Activated T-cell treated with anti-CD3 and anti-CD28 coated beads for 1 hour (primary cell): ENCODE measurements at regions not wholly inside any gene's neighbourhood (a gene's known extent, or its start where the extent isn't known, plus 50 kb on each side); places are given as distances from the start of the nearest gene placed in this dataset.
"Not testable (repeated sequence)": the region's sequence is repeated elsewhere in the genome, so short reads cannot be mapped to it uniquely, and the experiment has no call there.

Source experiments
- DNase-seq: peaks from one replicate; pipeline ENCODE4 v3.0.0-alpha.2; 2020; ENCODE audit warnings: low read depth

DNA sequence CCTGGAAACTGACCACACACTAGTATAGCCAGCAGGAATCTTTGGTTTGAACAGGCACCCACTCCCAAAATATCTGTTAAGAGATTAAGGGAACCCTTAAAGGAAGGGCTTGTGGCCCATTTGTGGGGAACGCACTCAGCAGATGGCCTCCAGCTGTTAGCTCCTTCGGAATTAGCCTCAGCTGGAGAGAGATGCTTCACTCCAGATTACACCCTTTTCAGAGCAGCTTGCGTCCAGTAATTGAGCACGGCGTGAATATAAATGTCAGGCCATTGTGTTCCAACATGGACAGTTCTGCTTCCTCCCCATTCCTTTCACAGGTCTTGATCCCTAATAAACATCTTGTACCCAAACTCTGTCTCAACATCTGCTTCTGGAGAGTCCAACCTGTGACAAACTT is 397.8 kb downstream of the SEC23A start:
- no peak for DNase-seq

DNA sequence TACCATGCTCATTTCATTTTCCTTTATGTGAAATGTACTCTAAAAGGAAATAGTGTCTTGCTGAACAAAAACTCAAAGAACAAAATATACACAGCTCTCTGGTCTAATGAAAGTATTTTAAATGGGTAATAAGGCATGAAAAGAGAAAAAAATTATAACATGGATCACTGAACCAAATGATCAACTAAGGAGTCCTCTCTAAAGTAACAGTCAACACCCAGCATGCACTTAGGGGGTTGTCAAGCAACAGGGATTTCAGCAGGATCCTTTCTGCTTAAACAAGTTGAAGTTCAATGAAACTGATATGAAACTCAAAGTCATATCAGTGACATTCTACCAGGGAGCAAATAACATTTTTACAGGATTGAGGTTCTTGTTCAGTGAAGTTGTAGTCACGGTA is 398.8 kb downstream of the SEC23A start:
- no peak for DNase-seq

DNA sequence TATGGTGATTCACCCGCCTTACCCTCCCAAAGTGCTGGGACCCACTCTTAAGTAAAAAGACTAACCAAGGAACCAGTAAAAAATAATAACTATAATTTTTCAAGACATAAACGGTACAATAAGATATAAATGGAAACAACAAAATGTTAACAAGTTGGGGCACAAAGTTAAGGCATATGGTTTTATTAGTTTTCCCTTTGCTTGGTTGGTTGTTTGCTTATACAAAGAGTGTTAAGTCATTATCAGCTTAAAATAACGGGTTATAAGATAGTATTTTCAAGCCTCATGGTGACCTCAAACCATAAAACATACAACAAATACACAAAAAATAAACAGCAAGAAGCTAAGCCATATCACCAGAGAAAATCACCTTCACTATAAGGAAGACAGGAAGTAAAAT is 406.1 kb downstream of the SEC23A start:
- DNase-seq = no peak

DNA sequence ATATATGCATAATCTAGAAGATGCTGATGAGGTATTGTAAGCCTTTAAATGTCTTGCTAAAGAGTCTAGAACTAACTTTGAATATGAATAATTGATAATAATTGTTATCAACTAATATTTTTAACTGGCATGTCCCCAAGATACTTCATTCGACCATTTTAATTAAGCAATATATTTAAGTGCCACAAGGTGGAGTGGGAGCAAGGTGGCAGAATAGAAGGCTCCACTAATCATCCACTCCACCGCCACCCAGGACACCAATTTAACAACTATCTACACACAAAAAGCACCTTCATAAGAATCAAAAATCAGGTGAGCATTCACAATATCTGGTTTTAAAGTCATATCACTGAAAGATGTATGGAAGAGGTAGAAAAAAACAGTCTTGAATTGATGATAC is 409.6 kb downstream of the SEC23A start:
- no peak for DNase-seq

DNA sequence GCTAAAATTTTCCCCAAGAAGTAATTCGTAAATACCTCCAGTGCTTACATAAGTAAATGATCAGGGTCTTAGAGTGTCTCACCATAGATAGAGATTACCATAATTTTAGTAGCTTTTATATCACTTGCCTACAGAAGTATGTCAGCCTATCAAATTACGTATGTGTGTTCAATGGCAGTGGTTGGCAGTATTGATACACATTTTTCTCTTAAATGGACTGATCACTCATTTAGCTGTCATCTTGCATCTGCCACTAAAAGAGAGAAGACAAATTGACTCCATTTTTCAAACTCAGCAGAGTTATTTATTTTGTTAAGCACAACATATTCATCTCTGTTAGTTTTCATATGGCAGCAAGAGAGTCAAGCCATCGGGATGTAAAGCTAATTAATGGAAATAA is 413.1 kb upstream of the CLEC14A start:
- DNase-seq = no peak

DNA sequence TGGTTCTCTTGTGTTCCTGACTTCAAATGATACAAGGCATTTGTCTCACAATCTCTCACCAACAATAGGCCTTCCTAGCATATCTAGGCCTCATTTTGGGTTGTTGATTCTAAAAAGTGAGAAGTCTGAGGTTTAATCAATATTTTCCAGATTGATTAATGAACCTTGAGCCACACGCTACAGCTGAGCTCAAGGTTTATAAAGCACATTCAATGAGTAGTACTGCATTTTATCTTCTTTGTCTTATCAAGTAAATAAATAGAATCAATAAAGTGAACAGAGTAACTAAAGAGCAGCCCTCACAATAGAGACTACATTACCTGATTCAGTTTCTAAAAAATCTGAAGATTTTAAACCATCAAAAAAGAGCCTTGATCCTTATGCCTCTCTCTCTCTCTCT is 407.5 kb upstream of the CLEC14A start:
- no peak for DNase-seq

DNA sequence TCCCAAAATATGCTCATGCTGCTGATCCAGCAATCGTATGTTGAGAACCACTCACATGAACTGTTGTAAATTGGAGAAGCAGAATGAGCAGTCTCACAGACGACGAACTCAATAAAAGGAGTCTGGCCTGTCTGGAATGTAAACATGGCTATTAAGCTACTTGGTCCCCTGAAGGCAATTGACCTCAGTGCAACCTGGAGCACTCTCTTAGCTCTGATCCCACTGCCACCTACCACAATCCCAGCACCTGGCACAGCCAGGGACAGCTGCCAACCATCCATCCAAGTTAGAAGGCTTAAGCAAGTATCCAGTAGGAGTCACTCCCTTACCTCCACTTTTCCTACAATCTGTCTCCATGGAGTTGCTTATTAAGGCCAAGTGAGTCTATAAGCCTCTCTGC is 406.9 kb upstream of the CLEC14A start:
- DNase-seq = no peak

DNA sequence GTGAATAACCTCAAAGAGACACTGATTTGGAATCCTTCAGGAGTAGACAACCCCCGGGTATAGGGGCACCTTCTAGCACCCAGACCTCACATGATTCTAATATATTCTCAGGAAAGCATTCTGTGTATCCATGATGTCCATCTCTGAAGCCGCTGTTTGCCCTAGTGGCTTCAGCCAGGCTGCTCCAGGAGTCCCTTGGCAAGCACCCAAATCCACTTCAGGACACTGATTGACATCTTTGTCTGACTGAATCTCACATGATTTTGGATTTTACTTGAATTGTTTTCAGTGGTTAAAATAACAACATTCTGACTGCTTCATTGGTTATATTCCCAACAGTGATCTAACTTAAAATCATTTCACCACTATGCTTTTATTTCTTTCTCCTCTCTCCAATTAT is 390.5 kb upstream of the CLEC14A start:
- no peak for DNase-seq

DNA sequence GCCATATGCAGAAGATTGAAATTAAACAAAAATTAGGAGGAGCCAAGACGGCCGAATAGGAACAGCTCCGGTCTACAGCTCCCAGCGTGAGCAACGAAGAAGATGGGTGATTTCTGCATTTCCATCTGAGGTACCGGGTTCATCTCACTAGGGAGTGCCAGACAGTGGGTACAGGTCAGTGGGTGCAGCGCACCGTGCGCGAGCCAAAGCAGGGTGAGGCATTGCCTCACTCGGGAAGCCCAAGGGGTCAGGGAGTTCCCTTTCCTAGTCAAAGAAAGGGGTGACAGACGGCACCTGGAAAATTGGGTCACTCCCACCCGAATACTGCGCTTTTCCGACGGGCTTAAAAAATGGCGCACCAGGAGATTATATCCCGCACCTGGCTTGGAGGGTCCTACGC is 379.0 kb upstream of the CLEC14A start:
- DNase-seq = not testable (repeated sequence)

DNA sequence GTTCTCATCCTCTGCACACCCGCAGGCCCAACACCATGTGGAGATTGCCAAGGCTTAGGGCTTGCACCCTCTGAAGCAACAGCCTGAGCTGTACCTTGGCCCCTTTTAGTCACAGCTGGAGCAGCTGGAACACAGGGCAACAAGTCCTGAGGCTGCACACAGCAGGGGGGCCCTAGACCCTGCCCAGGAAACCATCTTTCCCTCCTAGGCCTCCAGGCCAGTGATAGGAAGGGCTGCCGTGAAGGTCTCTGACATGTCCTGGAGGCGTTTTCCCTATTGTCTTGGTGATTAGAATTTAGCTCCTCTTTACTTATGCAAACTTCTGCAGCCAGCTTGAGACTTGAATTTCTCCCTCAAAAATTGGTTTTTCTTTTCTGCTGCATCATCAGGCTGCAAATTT is 373.5 kb upstream of the CLEC14A start:
- DNase-seq = no peak

DNA sequence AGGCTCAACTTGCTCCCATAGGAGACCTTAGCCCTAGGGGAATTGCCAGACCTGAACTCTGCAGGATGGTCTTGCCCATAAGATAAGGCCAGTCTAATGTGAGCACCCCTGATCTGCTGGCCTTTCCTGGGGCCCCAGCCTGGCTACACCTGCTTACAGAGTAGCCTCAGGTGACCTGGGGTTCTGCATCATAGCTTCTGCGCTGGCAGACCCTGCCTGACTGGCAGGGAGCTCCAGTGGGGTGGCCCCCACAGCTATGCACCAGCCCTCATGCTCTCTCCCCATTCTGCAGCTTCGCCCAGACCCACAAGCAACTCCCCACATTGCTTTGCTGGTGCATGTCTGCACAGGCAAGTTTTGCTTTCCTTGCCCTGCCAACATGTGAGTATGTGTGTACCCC is 371.3 kb upstream of the CLEC14A start:
- DNase-seq = no peak

DNA sequence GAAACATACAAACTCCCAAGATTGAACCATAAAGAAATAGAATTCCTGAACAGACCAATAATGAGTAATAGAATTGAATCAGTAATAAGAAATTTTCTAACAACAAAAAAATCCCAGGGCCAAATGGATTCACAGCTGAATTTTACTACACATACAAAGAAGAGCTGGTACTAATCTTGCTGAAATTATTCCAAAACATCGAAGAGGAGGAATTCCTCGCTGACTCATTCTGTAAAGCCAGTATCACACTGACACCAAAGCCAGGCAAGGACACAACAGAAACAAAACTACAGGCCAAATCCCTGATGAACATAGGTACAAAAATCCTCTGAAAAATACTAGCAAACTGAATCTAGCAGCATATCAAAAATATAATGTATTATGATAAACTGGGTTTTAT is 367.8 kb upstream of the CLEC14A start:
- no peak for DNase-seq

DNA sequence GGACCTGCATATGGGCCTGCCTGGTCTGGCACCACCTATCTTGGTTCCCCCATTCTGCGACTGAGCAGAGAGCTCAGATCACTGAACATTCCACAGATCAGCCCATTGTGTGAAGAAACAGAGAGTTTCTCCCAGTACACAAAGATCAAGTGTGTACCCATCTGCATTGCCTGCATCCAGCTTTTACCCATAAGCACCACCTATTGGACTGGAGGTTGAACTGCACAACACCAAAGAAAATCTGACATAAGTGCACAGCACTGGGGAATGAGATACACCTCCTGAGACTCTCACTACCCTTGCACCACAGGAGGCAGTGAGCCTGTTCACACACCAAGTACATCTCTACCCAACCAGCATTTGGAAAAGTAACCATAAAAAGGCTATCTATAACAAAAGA is 362.6 kb upstream of the CLEC14A start:
- no peak for DNase-seq

DNA sequence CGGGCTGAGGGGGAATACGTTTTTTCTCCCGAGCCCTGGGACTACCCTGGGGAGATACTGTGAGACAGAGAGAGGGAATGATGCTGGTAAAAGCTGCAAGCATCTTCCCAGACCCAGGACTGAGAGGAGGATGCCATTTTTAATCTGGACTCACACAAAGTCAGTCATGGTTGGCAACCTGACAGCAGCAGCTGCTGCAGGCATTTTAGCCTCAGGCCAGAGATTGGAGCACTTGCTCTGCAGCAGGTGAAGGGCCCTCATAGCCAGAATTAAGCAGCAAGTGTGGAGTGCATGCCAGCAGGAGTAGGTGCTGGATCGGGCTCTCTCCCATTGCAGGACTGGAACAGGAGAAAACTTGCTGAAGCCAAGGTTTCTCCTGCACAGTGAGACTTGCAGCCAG is 361.1 kb upstream of the CLEC14A start:
- DNase-seq = no peak

DNA sequence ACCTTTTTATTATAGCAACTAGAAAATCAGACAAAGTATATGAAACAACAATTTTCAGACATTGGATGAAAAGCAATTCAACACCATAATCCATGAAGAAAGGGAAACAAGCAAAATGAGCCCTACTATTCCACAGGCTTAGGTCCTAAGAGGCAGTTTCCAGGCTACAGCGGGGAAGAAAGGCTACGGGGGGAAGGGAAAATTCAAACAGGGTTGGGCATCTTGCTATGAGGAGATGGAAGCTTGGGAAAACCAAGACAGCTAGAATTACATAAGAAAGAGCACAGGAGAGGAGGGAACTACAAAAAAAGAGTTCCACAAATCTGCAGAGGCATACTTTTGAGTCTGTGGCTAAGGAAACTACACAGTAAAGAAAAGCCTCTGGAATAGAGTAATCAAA is 356.0 kb upstream of the CLEC14A start:
- no peak for DNase-seq

DNA sequence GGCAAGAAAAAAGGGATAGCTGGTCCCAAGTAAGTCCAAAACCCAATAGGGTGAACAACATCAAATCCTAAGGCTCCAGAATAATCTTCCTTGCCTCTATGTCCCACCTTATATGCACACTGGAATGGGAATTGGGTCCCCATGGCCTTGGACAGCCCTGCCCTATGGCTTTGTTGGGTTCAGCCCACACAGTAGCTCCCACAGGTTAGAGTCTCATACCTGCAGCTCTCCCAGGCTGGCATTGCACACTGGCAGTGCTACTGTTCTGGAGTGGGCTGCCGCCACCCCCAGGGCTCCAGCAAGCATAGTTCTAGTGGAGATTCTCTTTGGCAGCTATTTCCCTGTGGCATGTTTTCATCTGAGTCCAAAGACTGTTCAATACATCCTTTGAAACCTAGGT is 352.4 kb upstream of the CLEC14A start:
- no peak for DNase-seq

DNA sequence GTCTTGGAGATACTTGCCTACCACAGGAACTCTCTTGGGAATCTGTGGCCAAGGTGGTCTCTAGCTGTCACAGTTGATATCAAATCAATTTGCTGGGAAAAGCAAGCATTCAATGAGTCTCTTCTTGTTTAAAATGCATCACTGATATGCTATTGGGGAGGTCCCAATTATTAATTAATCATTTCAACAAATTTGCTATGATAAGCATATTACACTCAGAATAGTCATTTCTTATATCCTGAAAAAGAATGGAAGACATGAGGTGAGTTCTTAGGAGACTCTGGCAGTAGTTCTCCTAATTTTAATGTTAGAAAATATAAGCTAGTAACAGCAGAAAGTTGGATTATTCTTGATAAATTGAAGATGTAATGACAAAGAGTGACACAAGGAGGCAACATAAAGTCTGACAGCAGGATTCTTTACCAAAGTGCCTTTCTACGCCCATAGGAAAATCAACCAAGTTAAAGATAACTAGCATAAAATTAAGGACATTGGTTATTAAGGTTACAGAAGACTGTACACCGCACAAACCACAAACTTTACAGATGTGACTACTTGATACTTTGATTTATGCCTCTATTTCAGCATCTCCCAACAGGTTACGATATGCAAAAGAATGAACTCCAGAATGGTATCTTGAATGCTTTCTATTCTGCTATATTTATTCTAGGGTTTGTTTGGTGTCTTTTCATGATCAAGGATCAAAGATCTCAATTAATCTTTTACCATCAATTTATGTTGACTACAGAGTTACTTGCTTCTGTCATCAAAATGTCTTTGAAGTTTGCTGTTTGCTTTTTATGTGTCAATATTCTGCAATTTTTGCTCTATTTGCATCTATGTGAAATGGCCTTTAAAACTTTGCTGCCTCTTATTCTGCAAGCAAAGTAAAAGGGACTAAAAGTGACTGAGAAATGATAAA is 349.6 kb upstream of the CLEC14A start:
- DNase-seq = no peak

DNA sequence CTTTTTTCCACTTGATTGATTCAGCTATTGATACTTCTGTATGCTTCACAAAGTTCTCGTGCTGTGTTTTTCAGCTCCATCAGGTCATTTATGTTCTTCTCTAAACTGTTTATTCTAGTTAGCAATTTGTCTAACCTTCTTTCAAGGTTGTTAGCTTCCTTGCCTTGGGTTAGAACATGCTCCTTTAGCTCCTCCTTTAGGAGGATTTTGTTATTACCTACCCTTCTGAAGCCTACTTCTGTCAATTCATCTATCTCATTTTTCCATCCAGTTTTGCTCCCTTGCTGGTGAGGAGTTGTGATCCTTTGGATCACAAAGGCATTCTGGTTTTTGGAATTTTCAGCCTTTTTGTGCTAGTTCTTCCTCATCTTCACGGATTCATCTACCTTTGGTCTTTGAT is 344.7 kb upstream of the CLEC14A start:
- DNase-seq = not testable (repeated sequence)

DNA sequence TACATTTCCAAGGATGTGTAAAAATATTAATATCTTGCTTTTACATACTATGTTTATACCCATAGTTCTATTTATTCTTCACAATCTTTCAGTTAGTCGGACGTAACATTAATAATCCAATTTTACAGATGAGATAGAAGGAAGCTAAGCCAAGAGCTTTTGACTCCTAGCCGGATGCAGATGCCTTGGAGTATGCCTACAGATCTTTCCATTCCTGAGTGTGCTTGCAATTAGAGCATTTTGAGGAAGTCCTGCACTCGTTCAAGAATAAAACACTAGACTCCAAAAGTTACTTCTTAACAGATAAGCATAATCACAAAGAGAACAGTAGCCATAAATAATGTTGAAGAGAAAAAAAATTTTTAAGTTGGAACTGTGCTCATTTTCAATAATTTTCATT is 337.6 kb upstream of the CLEC14A start:
- no peak for DNase-seq

DNA sequence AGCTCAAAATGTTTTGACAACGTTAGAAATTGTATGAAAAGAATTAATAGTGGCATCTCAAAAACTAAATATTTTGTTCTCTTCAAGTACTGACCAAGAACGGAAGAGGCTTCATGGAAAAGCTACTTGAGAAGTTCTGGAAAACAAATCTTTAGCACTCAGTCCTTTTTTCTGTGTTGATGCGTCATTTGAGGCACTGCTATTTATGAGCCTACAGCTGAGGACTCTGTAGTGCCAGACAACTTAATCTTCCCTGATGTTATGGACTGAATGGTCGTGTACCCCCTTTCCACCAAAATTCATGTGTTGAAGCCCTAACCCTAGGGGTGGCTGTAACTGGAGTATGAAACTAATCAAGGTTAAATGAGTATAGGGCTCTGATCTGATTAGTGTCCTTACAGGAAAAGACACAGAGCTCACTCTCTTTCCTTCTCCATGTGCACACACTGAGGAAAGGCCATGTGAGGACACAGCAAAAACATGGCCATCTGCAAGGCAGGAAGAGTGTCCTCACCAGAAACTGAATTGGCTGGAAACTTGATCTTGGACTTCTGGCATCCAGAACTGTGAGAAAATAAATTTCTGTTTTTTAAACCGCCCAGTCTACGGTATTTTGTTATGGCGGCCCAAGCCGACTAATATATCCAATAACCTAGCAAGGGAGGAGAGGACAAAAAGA is 337.0 kb upstream of the CLEC14A start:
- no peak for DNase-seq

DNA sequence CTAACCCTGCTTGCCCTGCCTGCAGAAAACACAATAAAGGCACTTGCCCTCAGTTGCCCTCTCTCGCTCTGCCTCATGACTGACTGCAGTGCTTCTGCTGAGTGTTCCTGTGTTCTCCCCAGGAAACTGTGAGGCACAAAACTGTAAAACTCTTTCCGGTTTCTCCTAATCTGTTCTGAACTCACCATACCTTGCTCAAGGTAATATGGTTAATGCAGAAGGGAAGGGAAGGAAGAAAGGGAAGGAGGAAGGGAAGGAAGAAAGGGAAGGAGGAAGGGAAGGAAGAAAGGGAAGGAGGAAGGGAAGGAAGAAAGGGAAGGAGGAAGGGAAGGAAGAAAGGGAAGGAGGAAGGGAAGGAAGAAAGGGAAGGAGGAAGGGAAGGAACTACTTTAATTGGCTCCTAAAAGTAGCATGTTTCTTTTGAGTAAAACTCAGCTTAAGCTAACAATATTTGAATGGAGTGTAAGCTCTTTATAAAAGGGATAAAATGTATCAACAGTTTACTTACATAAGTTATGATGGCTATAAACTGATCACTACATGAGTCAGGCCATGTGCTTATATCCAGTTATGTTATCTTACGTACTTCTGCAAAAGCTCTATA is 334.0 kb upstream of the CLEC14A start:
- no peak for DNase-seq

DNA sequence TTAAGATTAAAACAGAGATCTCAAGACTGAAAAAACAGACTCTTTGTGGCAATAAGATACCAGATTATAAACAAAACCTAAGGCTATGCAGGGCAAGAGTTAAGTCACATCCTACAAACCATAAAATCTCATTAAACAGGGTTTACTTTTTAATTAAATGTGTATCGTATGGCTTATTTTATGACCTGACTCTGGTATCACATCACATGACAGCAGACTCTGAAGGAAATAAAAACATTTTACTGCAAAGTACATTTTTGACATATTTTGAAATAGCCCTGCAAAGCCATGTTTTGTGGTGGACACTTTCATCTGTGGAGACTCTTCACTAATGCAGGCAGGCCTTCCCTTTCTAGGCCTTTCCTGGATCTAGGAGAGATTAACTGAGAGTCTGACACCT is 327.6 kb upstream of the CLEC14A start:
- DNase-seq = no peak

DNA sequence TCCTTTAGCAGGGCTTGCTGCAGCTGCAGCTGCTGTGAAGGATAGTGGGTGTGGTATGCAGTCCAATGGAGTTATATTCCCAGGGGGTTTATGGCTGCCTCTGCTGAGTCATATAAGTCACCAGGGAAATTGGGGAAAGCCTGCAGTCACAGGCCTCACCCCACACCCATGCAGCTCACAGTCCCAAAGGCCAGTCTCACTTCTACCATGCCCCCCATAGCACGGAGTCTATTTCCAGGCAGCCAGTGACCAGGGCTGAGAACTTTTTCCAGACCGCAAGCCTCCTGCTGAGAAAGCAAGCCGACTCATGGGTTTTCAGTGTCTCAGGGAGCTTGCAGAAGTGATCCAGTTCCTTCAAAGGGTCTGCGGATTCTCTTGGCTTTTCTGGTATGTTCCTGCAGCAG is 322.4 kb upstream of the CLEC14A start:
- DNase-seq = no peak
